GM21515 (cell line): ENCODE measurements at regions not wholly inside any gene's neighbourhood (a gene's known extent, or its start where the extent isn't known, plus 50 kb on each side); places are given as distances from the start of the nearest gene placed in this dataset.
"Not testable (repeated sequence)": the region's sequence is repeated elsewhere in the genome, so short reads cannot be mapped to it uniquely, and the experiment has no call there.

ENCODE experiments used
- ATAC-seq: cut with Tn5 transposase; IDR thresholded peaks from one replicate; pipeline ENCODE4 v1.9.1; 2021; ENCODE audit not compliant: unreplicated experiment

DNA sequence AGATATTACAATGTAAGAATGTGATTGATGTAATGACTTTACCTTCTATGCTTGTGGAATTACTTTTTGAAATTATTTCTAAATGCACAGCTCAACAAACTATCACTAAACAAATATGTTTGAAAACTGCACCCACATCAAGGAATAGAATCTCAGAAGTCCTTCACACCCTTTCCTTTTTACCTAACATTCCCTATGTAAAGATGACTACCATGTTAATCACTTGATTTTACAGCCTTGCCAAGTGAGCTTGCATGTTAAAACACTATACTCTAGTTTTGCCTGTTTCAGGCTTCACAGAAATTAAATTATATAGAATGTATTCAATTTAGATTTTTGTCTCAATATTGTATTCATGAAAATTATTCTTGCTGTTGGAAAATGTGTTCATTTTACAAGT lies 1169.4 kb upstream of the CELF2 start:
- no peak for ATAC-seq

DNA sequence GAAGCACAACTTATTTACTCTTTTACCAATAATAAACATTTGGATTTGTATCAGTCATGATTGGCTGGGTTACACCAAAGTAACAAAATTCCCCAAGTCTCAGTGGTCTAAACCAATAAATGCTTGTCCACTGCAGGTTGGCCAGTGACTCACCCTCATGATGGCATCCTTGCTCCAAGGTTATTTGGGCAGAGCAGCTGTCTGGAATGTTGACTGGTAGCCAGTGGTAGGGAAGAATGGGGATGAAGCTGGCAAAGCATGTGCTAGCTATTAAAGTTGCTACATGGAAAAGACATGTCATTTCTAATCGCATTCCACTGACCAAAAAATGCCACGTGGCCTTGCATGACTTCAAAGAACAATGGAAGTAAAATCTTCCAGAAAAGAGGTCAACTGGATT lies 1168.7 kb upstream of the CELF2 start:
- no peak for ATAC-seq

DNA sequence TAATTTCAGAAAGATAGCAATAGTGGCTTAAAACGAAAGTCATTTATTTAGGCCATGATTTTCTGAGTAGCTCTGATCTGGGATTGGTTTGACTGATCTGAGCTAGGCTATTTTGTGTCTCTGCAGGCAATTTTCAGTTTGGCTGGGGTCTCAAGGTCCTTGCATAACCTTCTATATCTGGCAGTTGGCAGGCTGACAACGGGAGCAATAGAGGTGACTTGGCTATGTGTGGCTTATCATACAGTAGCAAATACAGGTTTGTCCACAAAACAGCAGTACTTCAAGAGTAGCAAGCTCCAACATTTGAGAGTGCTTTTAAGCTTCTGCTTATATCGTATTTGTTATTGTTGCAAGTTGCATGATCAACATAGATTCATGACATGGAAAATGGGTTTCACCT lies 1167.3 kb upstream of the CELF2 start:
- no peak for ATAC-seq

DNA sequence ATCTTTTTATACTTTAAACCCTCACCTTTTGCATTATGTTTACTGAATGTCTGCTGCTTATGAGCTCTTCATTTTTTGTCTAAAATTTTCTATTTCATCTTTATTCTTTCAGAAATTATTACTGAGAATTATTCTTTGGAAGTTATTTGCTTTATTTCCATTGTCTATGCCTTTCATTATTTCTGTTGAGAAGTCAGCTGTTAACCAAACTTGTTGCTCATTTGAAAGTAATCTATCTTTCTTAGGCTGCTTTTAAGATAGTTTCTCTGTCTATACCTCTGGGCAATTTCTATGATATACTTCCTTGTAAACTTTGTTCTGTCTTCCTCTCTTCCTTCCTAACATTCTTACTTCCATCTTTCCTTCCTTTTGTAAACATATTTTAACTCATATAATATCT lies 1165.9 kb upstream of the CELF2 start:
- ATAC-seq, result no peak

DNA sequence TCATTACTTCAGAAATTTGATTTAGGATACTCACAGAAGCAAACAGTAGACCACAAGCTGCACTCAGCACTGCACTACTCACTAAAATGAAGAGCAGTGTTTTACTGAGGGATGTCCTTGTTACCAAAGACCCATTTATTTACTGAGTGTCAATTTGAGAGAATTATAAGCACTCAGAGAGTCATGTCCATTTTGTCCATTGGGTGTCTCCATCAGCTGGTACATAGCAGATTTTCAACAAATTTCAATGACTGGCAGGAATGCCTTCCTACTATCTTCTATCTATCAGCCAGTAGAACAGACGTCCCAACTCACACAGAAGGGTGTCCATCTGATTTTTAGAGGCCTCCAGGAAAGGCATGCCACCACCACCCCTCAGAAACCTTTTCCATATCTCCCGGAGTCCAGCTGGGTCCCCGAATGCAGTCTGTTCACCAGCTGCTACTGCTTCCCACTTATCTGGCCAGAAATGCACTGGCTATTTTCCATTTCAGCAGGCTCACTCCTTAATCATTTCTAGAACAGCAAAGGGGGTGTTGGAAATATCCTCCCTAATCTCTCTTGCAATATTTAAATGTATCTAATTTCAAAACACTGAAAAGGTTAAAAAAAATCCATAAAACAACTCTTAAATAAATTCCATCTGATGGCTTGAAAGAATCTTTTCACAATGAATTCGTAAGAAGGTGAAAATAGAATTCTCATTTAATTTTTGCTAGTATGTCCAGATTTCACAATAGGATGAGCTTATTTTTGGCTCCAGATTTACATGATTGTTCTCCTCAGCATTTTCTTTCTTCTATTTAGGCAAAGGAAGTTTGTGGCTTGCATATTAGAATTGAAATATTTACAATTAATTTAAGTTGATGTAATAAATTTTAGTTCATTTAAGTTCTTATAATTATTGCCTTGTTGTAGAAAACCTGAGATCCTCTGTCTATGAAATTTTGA lies 1164.0 kb upstream of the CELF2 start:
- no peak for ATAC-seq

DNA sequence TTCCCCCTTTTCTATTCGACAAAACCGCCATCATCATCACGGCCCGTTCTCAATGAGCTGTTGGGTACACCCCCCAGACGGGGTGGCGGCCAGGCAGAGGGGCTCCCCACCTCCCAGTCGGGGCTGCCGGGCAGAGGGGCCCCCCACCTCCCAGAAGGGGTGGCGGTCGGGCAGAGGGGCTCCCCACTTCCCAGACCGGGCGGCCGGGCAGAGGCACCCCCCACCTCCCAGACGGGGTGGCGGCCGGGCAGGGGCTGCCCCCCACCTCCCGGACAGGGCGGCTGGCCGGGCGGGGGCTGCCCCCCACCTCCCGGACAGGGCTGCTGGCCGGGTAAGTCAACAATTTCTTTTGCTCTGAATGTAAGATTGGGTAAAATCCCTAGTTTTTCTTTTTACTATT lies 1162.2 kb upstream of the CELF2 start:
- ATAC-seq, result not testable (repeated sequence)

DNA sequence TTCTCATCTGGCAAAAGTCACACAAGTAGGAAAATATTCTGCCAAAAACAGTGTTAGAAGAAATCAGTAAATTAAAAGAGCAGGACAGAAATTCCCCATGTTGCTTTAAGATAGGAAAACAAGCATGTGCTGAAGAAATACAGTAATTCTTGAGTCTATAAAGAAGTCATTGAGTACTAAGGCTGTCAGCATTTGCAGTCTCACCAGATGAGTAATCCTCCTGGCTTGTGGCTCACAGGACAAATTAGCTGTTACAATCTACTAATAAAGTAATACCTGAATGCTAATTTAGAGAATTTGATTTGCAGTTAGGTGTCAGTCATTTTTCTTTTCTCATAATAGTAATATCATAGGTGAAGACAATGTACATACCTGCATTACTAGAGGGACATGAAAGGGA lies 1158.9 kb upstream of the CELF2 start:
- no peak for ATAC-seq

DNA sequence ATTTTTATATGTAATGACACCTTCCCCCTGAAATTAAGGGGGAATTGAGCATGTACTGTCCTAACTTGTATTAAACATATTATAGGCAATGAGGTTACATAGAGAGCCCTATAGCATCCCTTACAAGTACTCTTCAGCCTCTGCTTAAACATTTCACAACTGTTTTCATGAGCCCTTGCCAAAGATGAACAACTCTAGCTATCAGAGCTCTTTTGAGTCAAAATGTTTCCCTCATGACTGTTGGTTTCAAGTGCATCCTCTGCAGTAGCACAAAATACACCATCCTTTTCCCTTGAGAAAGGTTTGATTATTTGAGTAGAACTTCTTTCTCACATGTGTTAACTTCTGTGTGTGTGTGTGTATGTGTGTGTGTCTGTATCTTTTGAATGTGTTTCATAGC lies 1157.6 kb upstream of the CELF2 start:
- ATAC-seq, result no peak

DNA sequence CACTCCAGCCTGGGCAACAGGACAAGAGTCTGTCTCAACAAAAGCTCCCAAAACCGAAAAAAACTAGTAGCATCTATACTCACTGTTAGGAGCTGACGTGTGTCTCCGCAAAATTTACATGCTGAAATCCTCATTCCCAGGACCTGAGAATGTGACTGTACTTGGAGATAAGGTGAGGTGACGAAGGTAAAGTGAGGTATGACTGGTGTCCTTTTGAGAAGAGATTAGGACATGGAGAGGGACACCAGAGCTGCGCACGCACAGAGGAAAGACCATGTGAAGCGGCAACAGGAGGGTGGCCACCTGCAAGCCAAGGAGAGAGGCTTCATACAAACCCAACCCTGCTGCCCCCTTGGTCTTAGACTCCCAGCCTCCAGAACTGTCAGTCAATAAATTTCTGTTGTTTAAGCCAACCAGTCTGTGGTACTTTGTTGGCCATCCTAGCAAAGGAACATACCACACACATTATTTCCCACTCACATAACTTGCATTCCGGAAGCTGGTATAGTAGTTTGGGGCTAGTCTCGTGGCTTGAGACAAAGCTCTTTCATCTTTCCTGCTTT lies 1154.0 kb upstream of the CELF2 start:
- ATAC-seq, result no peak

DNA sequence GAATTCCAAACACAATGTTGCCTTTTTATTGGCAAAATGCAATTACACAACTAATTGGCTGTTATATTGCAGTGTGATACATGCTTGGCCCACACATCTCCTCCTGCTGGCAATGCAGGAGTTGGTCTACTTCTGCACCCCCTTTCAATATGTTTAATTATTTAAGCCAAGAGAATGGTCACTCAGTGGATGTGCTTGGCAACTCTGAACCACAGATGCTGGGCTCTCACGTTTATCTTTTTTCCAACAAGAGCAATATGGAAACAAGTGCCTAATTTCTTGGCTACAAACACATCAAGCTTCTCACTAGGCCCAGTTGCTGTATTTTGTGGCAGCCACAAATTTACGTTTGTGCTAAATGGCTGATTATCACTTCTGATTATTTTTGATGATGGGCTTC lies 1149.2 kb upstream of the CELF2 start:
- no peak for ATAC-seq

DNA sequence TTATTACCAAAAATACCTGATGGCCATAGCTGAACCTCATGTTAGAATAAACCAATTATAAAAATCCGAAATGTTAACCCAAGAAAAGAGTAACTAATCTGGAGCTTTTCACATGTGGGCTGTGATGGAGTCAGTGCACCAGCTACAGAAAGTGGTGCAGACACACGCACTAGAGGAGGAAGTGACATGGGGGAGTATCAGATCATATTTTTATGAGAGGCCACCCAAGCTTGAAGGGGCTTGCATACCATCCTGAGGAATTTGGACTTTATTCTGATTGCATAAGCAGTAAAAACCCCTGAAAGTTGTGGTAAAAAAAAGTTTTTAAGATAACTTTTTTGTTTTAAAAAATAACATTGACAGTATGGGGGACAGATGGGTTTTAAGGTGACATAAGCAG lies 1148.5 kb upstream of the CELF2 start:
- ATAC-seq, result no peak

DNA sequence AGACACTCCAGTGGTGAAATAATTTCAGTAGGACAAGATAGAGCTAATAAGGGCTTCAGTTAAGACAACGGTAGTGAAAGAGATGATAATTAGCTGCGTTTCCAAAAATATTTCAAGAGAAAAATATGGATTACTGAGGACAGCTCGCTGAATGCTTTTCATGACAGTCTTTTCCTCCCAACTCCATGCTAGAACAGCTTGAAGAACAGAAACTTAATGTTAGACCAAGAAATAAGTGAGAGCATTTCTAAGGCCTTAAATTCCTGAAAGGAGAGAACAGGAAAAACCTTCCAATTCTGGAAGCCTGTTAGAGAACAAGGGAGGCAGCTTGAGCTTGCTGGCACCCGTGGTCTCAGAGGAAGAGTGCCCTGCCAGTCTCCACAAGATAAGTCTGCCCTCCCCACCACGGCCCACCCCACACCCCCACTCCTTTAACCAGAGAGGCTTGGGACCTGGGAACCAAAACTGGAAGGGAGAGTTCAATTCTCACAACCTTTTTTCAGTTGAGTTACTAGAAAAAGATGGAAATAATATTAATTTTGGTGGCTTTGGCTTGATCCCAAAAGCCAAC lies 1148.0 kb upstream of the CELF2 start:
- ATAC-seq, result no peak

DNA sequence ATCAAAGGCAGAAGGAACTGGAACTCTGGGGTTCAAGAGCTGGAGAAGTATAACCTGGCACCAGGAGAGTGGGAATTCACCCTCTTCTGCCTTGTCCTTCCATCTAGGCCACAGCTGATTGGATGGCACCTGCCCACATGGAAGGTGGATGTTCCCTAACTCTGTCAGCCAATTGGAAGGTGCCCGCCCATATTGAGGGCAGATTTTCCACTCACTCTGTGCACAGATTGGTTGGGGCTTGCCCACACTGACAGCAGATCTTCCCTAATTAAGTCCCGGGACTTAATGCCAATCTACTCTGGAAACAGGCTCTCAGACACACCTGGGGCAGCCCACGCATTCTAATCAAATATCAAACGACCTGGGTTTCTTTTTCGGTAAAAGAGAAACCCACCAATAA lies 1142.3 kb upstream of the CELF2 start:
- ATAC-seq, result no peak

DNA sequence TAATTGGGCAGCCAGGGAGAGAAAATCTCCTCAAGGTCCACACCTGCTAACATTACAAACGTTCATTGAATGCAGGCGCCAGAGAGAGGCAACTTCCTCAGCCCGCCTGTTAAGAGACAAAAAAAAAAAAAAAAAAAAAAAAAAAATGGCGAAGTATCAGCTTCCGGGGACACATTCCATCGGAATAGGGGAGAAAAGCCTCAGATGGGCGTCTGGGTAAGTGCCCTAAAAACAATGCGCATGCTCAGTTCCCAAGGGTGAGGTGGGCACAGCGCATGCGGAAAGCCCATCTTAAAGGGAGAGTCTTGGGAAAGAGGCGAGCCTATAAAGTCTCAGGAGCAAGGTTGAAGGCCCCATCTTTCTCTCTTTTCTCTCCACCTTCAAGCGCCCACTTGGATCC lies 1139.7 kb upstream of the CELF2 start:
- ATAC-seq, result no peak

DNA sequence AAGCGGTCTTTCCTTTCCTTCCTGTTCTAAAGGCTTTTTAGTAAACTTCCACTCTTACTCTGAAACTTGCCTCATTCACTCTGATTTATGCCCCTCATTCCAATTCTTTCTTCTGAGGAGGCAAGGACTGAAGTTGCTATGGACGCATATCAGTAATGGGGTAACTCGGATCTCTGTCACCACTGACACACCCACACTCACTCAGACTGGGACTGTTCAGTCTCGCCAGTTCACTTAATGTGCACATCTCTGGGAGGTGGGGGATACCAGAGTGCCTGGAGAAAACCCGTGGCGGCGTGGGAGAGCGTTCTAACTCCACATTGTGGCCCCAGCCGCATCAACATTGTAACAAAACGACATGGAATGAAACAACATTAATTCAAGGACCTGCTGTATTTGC lies 1139.3 kb upstream of the CELF2 start:
- ATAC-seq, result no peak

DNA sequence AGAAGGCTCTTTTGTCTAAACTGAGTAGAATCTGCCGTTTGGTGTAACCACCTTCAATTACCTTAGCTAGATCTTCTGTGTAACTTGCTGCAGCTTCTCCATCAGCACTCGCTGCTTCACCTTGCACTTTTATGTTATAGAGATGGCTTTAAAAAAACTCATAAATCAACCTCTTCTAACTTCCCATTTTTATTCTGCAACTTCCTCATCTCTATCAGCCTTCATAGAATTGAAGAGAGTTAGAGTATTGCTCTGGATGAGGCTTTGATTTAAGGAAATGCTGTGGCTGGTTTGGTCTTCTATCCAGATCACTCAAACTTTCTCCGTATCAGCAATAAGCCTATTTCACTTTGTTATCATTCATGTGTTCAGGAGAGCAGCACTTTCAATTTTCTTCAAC lies 1131.9 kb upstream of the CELF2 start:
- no peak for ATAC-seq

DNA sequence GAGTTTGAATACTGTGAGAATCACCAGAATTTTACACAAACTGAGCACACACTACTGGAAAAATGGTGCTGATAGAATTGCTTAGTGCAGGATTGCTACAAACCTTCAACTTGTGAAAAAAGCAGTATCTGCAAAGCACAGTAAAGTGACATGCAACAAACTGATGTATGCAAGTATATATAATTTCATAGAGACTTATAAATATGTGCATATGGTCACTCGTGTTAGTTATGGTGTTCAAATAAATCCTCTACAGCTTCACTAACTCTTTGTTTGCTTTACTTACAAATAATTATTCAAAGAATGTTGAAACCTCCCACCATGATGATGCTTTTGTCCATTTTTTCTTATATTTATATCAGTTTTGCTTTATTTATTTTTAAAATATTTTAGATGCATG lies 1130.9 kb upstream of the CELF2 start:
- ATAC-seq, result no peak

DNA sequence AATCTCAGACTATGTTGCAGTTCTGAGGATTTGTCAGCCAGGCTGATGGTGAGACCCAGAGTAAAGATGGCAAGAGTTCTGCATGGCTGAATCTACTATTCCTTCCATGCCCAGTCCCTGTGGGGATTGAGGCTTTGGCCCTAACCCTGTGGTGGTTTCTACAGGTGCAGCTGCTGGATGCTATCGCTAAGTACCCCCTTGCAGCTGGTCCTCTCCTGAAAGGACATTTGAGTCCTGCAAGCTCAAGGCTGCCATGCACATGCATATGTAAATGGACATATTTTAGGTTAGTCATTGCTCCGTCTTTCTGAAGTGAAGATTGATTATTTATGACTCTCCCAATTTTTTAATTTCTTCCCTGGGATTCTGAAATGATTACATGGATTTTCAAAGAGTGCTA lies 1122.2 kb upstream of the CELF2 start:
- no peak for ATAC-seq

DNA sequence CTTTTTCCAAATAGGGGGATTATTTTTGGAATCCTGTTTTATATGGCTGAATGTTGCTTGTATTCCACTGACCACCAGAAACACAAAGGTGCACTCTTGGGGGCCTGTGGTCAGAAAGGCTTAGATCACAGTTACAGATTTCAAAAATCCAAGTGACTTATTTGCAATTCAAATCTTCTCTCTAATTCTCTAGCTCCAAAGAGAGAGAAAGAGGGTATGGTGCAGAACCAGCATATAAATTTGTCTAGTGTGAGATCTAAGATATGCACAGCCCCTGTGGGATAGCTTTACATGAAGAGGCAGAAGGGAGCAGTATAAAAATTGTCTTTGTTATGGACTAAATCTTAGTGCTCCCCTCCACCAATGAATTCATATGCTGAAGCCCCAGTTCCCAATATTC lies 1121.7 kb upstream of the CELF2 start:
- no peak for ATAC-seq

DNA sequence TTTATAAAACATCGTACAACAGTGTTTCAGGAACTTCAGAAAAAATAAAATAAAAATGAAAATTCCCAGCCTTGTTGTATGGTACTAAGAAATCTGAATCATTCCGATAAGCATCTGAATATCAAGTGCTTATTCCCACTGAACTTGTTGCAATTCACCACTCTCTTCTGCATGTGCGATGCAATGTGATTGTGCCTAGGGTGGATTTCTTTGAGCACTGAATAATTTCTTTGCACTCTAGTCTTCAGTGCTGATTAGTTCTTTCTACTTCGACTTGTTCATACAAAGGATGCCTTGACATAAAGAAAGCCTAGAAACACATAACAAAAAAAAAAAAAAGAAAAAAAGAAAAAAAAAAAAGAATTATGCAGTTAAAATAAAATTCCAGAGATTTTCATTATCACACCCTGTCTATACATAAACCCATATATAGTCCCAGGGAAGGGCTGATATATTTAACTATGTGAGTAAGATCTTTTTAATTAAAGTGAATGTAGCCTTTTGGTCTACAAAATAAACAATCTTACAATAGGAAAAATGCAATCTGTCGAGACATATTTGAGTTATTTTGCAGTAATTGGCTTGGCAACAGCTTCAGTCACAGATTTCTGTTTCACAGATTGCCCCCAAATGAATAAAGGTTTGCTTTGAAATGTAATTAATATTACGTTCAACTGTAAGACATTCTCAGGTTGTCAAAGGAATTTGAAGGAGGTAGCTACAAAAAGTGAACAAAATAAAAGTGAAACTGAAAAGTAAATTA lies 1118.9 kb upstream of the CELF2 start:
- no peak for ATAC-seq

DNA sequence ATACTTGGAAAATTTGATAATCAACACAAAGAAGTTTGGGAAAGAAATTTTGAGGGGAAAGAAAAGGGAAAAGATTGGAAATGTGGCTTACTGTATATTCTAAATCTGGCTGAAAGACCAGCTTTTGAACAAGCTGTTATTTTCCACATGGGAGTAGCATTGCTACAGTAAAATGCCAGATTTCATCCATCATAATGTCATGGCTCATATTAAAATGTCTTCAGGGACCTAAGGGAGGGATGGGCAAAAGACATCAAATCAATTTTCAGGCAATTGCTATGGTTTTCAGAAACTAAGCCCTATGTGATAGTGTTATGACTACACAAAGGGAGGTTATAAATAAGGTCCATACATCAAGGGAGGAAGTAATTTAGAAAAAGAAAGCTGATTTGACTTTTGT lies 1116.9 kb upstream of the CELF2 start:
- no peak for ATAC-seq

DNA sequence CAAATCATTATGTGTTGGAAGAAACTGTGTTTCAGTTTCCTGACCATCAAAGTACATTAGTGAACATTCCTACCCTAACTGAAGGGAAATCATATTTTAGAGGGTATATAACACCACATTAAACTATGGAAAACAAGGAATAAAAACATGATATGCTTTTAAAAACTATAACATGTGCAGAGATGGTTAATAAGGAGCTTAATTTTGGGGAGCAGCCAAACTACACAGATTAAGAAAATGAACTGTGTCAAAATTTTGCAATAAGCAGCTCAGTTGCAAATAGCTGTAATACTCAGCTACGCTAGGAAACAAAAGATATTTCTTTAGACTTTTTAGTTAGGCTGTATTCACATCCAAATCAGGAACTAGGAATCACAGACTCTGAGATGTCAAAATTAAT lies 1115.7 kb upstream of the CELF2 start:
- no peak for ATAC-seq
